HuH-7.5 (cell line): ENCODE measurements at regions not wholly inside any gene's neighbourhood (a gene's known extent, or its start where the extent isn't known, plus 50 kb on each side); places are given as distances from the start of the nearest gene placed in this dataset.

ENCODE experiments used
- DNase-seq: peaks from one replicate; pipeline ENCODE4 v3.0.0; 2011; ENCODE audit warnings: low spot score

GRCh38 chr14:101370593-101371569 lies 190.4 kb upstream of the DIO3 start:
- DNase-seq, result no peak

DNA sequence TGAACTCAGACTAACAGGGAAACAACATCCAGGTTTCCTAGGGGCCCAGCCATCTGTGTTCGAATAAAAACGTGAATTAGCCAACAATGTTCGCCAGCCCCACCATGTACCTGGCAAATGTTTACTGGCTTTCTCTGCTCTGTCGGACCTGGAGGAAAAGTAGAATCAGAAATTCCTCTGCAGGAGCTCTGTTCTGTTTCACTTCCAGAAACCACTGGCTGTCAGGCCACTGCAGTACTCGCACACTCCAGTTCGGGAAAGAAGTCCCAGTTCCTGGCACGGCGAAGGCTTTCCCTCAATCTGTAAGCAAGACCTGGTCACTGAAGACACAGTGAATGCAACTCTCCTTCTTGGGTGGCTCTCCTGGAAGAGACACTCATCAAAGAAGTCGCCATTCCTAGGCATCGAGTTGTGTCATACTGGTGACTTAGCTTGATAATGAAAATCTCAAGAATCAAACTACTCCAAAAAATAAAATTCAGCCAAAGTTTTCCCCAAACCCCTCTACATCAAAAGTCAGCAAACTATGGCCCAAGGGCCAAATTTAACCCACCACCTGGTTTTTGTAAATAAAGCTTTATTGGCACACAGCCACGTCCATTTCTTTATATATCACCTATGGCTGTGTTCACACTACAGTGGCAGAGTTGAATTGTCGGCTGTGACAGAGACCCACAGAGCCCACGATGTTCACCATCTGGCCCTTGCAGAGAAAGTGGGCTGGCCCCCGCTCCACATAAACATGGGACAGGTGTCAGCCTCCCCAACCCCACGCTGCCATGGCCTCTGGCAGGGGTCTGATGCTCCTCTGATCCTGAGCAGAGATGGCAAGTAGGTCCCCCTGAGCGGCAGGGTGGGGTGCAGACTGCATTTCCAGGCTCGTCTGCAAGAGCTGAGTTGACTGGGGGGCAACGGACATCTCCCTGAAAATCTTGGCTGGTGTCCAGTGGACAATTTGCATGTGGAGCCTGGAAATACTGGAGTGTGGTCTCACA lies 189.2 kb upstream of the DIO3 start:
- DNase-seq, result no peak

- DNase-seq, result no peak
Observed at GRCh38 chr14:101372894-101373620, 188.2 kb upstream of the DIO3 start.

DNA sequence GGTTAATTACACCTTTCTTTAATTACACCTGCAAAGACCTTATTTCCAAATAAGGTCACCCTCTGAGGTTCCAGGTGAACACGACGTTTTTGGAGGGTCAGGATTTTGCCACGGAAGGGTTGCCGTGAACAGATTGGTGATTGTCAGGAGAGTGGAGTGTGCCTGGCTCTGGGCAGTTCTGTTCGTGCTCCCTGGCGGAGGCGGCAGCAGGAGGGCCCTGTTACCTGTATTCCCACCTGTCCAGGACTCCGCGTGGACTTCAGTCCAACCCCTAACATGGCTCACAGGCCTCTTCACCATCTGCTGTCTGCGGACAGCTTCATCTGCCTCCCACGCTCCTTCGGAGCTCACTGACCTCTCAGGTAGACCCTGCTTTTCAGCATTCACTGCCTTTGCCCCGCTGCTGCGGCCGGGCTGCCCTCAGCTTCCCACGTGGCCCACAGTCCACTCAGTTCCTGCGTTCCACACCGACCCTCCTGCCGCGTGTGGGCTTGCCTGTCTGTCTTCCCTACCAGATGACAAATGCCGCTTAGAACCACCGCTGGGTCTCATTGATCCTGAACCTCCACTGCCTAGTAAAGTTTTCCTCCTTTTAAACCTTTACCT lies 187.5 kb upstream of the DIO3 start:
- no peak for DNase-seq

DNA sequence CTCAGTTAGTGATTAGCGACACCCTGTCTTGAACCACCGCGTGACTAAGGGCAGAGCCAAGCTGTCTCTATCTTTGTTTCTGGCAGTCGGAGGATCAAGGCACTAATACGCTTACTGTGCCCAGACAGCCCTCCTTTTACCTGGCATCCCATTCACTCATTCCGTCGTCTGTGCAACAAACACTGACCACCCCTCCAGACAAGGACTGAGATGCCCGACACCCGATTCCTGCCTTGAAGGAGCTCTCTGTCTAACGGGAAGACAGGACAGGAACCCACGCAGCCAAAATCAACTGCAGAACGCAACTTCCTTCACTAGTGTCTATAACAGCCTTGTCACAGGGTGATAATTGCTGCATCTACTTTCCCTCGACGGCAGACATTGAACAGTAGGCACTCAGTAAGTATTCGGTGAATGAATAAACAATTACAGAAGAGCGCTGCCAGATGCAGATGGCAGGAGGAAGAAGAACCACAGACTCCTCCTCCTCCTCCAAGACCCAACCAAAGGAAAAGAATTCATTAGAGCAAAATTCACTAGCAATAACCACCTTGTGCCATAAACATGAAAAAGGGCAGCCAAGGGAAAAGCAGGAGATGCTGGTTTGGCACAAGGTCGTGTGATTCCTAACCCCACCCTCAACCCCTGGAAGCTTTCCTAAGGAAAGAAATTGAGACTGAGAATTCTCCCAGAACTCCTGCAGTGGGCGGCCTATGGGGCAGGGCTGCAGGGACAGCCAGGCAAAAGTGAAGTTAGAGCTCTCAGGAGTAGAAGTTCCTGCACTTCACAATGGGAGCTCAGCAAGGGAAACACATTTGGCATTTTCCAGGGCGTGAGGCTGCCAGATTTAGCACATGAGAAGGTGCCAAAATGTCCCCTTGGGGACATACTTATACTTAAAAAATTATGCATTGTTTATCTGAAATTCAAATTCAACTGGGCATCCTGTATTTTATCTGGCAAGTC lies 186.6 kb upstream of the DIO3 start:
- DNase-seq, result no peak

DNA sequence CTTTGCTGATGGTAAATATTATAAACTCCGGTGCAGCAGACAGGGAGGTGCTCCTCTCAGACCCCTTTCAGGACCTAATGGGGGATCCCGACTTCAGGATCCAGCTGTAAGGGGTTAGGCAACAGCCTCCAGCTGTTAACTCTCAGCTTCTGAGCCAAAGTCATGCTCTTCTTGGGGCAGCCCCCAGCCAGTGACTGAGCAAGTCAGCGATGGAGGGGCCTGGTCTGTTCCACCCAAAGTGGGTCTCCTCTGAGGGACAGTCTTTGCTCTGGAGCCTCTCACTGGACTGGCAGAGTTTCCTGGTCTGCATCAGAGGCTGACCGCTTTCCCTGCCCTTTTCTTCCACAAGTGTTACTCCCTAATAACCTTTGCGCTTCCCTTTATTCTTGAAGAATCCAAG lies 184.2 kb upstream of the DIO3 start:
- no peak for DNase-seq

- no peak for DNase-seq
Observed at GRCh38 chr14:101379842-101380241, 181.5 kb upstream of the DIO3 start.

DNA sequence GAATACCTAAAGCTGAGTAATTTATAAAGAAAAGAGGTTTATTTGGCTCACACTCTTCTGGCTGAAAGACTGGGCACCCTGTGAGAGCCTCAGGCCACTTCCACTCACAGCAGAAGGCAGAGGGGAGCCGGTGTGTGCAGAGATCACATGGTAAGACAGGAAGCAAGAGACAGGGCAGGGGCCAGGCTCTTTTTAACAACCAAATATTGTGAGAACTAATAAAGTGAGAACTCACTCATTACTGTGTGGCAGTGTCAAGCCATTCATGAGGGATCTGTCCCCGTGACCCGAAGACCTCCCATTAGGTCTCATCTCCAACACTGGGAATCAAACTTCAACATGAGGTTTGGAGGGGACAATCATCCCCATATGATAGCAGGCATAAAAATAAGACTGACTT lies 180.8 kb upstream of the DIO3 start:
- no peak for DNase-seq

DNA sequence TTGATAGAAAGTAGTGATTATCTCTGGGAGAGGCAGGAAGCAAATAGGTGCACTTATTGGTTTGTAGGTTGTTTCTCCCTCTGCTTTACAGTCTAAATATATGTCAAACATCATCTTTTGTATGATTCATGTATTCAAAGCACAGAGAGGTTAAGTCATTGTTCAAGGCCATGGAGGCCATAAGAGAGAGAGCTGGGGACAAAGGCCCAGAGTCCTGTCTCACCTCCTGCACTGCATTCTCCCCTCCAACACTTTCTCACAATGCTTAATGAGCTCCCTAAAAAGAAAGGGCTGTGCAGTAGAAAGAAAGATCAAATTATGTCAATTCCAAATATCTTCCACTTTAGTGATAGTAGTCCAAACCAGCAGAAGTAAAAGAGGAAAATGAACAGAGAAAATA lies 180.4 kb upstream of the DIO3 start:
- DNase-seq, result no peak

GRCh38 chr14:101383737-101384338 lies 177.5 kb upstream of the DIO3 start:
- DNase-seq, result no peak

GRCh38 chr14:101394374-101394773 lies 166.9 kb upstream of the DIO3 start:
- no peak for DNase-seq

DNA sequence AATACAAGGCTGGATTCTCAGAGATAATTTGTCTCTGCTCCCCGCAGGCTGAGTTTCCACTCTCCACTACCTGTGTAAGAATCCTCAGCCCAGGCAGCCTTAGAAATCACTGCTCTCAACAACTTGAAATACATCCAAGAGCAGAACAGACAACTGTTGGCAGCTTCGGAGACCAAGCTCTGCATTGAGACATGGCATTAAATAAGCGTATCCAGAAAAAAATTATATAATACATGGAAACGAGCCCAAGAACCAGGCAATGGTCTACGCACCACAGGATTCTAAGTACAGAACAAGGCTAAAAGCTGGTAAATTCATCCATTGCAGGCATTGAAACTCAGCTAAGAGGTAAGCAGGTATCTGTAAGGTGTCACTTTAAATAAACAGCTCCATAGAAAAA lies 165.5 kb upstream of the DIO3 start:
- no peak for DNase-seq

DNA sequence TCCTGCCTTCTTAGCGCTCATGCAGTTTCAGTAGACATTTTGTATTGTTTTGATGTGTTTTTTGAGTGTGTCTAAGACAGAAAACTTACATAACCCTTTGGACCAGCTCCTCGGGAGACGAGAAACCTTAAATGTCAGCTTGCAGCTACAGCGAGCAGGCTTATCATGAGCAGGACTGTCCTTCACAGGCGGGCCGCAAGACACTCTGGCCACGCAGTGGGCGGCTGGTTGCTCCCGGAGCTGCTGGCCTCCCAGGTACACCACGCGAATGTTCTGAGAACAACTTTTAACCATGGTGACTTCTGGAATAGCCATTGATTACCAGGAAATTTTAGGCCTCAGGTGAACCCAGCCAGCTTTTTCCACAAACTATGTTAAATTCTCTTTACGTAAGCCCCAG lies 164.1 kb upstream of the DIO3 start:
- no peak for DNase-seq

DNA sequence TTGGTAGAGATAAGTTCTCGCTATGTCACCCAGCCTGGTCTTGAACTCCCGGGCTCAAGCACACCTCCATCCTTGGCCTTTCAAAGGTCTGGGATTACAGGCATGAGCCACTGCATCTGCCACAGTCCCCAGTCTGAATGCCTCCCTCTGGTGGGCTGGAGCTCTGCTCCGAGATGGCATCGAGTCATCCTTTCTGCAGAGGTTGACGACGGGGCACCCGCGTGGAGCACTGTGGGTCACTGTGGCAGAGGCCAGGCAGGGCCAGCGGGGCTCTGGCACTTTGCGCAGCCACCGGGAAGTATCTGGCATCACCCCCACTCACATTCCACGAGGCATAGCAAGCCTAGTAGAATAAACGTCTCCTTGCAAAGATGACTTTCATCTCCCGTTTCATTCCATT lies 163.3 kb upstream of the DIO3 start:
- DNase-seq, result no peak

DNA sequence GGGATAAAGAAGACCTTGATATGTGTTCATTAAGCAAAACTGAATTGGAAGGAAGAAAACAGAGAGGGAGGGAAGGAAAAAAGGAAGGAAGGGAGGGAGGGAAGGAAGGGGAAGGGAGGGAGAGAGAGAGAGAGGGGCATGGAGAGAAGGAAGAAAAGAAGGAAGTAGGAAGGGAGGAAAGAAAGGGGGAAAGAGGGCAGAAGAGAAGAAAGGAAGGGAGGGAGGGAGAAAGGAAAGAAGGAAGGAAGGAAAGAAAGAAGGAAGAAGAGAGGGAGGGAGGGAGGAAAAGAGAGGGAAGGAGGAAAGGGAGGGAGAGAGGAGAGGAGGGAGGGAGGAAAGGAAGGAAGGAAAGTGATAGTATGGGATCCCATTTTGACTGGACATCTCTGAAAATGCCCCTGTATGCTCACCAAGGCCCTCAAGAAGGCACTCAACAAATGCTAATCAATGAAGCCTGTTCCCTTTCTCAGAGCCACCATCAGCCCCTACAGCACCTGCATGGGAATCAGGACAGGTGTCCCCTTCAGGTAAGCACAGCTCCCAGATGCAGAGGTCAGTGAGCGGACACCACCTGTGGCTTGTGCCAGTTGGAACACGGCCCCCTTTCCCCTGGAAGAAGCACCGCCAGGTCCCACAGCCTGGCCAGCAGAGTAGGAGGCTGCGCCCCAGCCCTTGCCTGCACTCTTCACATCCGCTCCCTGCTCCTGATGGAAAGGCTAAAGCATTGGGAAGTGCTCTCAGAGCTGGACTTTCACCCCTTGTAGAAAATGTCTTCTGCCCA lies 161.4 kb upstream of the DIO3 start:
- no peak for DNase-seq

- DNase-seq, result no peak
Observed at GRCh38 chr14:101400830-101401229, 160.5 kb upstream of the DIO3 start.

- no peak for DNase-seq
Observed at GRCh38 chr14:101402936-101403660, 158.2 kb upstream of the DIO3 start.

GRCh38 chr14:101404426-101405170 lies 156.7 kb upstream of the DIO3 start:
- no peak for DNase-seq
